Vagina (tissue), 2 donors: ENCODE measurements at regions not wholly inside any gene's neighbourhood (a gene's known extent, or its start where the extent isn't known, plus 50 kb on each side); places are given as distances from the start of the nearest gene placed in this dataset.
A peak's percentile ranks its signal among the peaks of the same experiment; 100 is the strongest.

ENCODE experiments used
- DNase-seq, 2 donors: peaks; one replicate each; pipeline ENCODE4 v3.0.0-alpha.2; 2017; ENCODE audit errors: extremely low spot score in 2 of 2
- H3K27ac ChIP-seq: fragments of 200-600 bp; sonication (generic); one replicate; pipeline ENCODE4 v1.5.1; 2019
- H3K27me3 ChIP-seq: fragments of 200-600 bp; sonication (generic); one replicate; pipeline ENCODE4 v1.5.1; 2019
- H3K36me3 ChIP-seq, 2 donors: fragments of 200-600 bp; sonication (generic); one replicate each; pipeline ENCODE4 v1.5.1; 2017 to 2019
- H3K4me1 ChIP-seq: fragments of 200-600 bp; sonication (generic); one replicate; pipeline ENCODE4 v1.5.1; 2019
- H3K4me3 ChIP-seq, 2 donors: fragments of 200-600 bp; sonication (generic); 1 replicate in 1 of 2; 2 replicates in 1 of 2; pipeline ENCODE4 v1.5.1; 2016 to 2019
- H3K9me3 ChIP-seq: fragments of 200-600 bp; sonication (generic); one replicate; pipeline ENCODE4 v1.5.1; 2019
- CTCF ChIP-seq, 3 experiments: fragments of 450-650 bp in 2 of 3; fragments of 200-600 bp in 1 of 3; sonication (generic) in 1 of 3; IDR thresholded peaks; one replicate each; pipeline ENCODE4 v1.5.1; 2017 to 2019; ENCODE audit warnings: antibody characterized with exemption in 3 of 3, mild to moderate bottlenecking in 2 of 3, moderate library complexity in 2 of 3
- POLR2A ChIP-seq, 2 donors: fragments of 450-650 bp; IDR thresholded peaks; one replicate each; pipeline ENCODE4 v1.6.1; 2017; ENCODE audit warnings: antibody characterized with exemption in 2 of 2, mild to moderate bottlenecking in 2 of 2, moderate library complexity in 2 of 2
- POLR2AphosphoS5 ChIP-seq, 2 donors: sonication (generic); formaldehyde crosslinking; IDR thresholded peaks; one replicate each; pipeline ENCODE4 v1.9.0; 2017; ENCODE audit warnings: antibody characterized with exemption in 2 of 2, mild to moderate bottlenecking in 2 of 2, low read depth in 1 of 2; ENCODE audit not compliant: insufficient read depth in 1 of 2
- intact Hi-C: fragments of 100-400 bp; cut with DNase I; formaldehyde crosslinking; loops from one replicate; pipeline ENCODE4 v1.15.1; 2023

DNA sequence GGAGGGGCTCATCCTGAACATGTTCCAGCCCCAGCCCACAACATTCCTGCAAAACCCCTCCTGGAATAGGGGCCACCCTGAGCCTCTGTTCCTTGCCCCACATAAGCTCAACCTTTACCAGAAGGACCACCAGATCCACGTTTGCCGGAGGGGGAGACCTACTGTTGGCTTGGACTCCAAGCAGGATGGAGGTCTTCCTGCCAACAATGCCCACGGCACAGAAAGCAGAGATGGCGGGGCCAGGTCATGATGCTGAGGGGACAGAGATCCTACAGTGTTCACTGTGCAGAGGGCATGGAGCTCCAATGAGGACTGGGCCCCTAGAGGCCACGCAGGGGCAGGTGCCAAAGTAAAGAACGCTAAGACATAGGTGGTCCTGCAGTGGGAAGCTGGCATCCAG is 98.5 kb upstream of the RAB6C start:
- DNase-seq = peak; percentile 49 to 65
- H3K27ac ChIP-seq = no peak overlapping the region
- H3K9me3 ChIP-seq = no peaks in the 10 kb centered on the region
- no peaks in the 10 kb centered on the region for H3K36me3 ChIP-seq
- H3K4me1 ChIP-seq = peaks cover 16% of the 10 kb centered on the region
- H3K4me3 ChIP-seq = no peak overlapping the region
- TF ChIP-seq POLR2AphosphoS5 (IDR thresholded peaks at IDR 0.05; ENCODE audit: insufficient read depth in 1 of 2, low read depth in 1 of 2) = no peak
- no peak for TF ChIP-seq CTCF (IDR thresholded peaks at IDR 0.05)
- TF ChIP-seq POLR2A (IDR thresholded peaks at IDR 0.05) = no peak
- H3K27me3 ChIP-seq = no peaks in the 10 kb centered on the region
- intact Hi-C loops = no loop called here

- Histone ChIP-seq H3K27ac (no peak overlapping the region), H3K4me3 (no peak overlapping the region), H3K9me3 (no peaks in the 10 kb centered on the region), H3K27me3 (no peaks in the 10 kb centered on the region), H3K36me3 (no peaks in the 10 kb centered on the region), H3K4me1 (peaks cover 9% of the 10 kb centered on the region)
- DNase-seq = peak; percentile 62 to 81
- TF ChIP-seq POLR2A (IDR thresholded peaks at IDR 0.05) (no peak), POLR2AphosphoS5 (IDR thresholded peaks at IDR 0.05; ENCODE audit: insufficient read depth in 1 of 2, low read depth in 1 of 2) (no peak), CTCF (IDR thresholded peaks at IDR 0.05) (no peak)
- intact Hi-C loops = no loop called here
Measured at GRCh38 chr2:129881786-129882396, 97.6 kb upstream of the RAB6C start.

GRCh38 chr2:129882476-129882875 is 97.0 kb upstream of the RAB6C start:
- DNase-seq = peak in 1 of 2 donors; percentile 32
- H3K27me3 ChIP-seq = no peaks in the 10 kb centered on the region
- no peak for TF ChIP-seq POLR2AphosphoS5 (IDR thresholded peaks at IDR 0.05; ENCODE audit: insufficient read depth in 1 of 2, low read depth in 1 of 2)
- TF ChIP-seq POLR2A (IDR thresholded peaks at IDR 0.05) = no peak
- no peak for TF ChIP-seq CTCF (IDR thresholded peaks at IDR 0.05)
- no peaks in the 10 kb centered on the region for H3K9me3 ChIP-seq
- H3K4me1 ChIP-seq = peaks cover 8% of the 10 kb centered on the region
- H3K36me3 ChIP-seq = no peaks in the 10 kb centered on the region
- intact Hi-C loops = no loop called here
- H3K27ac ChIP-seq = no peak overlapping the region
- no peak overlapping the region for H3K4me3 ChIP-seq

DNA sequence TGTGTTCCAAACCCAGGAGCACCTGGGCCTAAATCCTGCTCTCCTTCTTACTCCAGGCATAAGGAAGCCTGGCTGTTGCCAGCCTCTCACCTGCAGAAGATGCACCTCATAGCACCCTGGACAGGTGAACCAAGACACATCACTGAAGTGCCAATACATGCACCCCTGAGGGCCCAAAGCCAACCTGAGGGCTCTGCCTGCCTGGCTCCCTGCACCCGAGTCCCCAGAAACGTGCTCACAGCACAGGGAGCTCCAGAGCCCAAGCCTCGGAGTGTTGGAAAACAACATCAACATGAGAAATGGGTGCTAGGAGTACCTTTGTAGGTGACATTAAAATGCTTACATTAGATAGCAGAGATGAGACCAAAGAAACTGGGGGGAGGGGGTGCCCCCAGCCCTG is 96.3 kb upstream of the RAB6C start:
- no peaks in the 10 kb centered on the region for H3K9me3 ChIP-seq
- DNase-seq = peak in 1 of 2 donors; percentile 64
- H3K4me3 ChIP-seq = no peak overlapping the region
- peaks cover 4% of the 10 kb centered on the region for H3K4me1 ChIP-seq
- no peaks in the 10 kb centered on the region for H3K27me3 ChIP-seq
- no peaks in the 10 kb centered on the region for H3K36me3 ChIP-seq
- intact Hi-C loops = no loop called here
- TF ChIP-seq CTCF (IDR thresholded peaks at IDR 0.05) (no peak), POLR2A (IDR thresholded peaks at IDR 0.05) (no peak), POLR2AphosphoS5 (IDR thresholded peaks at IDR 0.05; ENCODE audit: insufficient read depth in 1 of 2, low read depth in 1 of 2) (no peak)
- H3K27ac ChIP-seq = no peak overlapping the region

DNA sequence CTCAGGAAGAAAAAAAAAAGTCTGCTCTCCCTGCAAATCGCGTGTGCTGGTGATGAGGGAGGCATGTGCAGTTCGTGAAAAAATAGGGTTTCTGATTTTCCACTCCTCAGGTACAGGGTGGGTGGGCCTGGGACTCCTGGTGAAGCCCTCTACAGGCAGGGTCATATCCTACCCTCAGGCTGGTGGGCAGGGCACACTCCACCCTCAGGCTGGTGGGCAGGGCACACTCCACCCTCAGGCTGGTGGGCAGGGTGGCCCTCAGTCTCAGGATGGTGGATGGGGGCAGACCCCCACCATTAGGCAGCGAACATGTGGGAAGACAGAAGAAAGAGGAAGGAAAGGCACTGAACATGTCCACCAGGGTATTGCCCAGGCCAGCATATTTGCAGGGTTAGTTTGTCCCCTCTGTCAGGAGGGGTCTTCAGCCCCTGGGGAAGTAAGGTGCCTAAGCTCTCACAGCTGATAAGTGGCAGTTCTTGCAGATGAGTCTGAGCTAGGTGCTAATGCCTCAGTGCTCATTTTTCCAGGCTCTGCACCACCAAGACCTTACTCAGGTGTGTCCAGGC is 95.2 kb upstream of the RAB6C start:
- DNase-seq = no peak
- H3K27ac ChIP-seq = no peak overlapping the region
- H3K4me1 ChIP-seq = no peaks in the 10 kb centered on the region
- TF ChIP-seq POLR2AphosphoS5 (IDR thresholded peaks at IDR 0.05; ENCODE audit: insufficient read depth in 1 of 2, low read depth in 1 of 2) = no peak
- no peak for TF ChIP-seq POLR2A (IDR thresholded peaks at IDR 0.05)
- no peak for TF ChIP-seq CTCF (IDR thresholded peaks at IDR 0.05)
- intact Hi-C loops = no loop called here
- no peaks in the 10 kb centered on the region for H3K36me3 ChIP-seq
- H3K9me3 ChIP-seq = no peaks in the 10 kb centered on the region
- H3K4me3 ChIP-seq = no peak overlapping the region
- H3K27me3 ChIP-seq = no peaks in the 10 kb centered on the region
